B cell (primary cell): ENCODE measurements at regions not wholly inside any gene's neighbourhood (a gene's known extent, or its start where the extent isn't known, plus 50 kb on each side); places are given as distances from the start of the nearest gene placed in this dataset.
"Not testable (repeated sequence)": the region's sequence is repeated elsewhere in the genome, so short reads cannot be mapped to it uniquely, and the experiment has no call there.

Source experiments
- ATAC-seq: fragments of 200-7000 bp; cut with Tn5 transposase; one replicate; pipeline ENCODE4 v1.10.0; 2021; ENCODE audit warnings: low read depth, mild to moderate bottlenecking, moderate number of reproducible peaks, moderate library complexity
- CTCF ChIA-PET: fragments of 350-600 bp; sonication (Branson Sonifier 250); formaldehyde crosslinking; loops from one replicate; lab custom pipeline; 2021; ENCODE audit warnings: antibody characterized with exemption, inconsistent platforms; lab: Charles Lee
- POLR2A ChIA-PET: fragments of 350-600 bp; sonication (Branson Sonifier 250); formaldehyde crosslinking; loops from one replicate; lab custom pipeline; 2021; ENCODE audit warnings: antibody characterized with exemption; lab: Charles Lee
- DNase-seq: peaks from one replicate; pipeline ENCODE4 v3.0.0; 2013
- H2AFZ ChIP-seq: 2 replicates; pipeline ENCODE4 v1.6.1; 2012; ENCODE audit warnings: mild to moderate bottlenecking, low read depth, low read length; ENCODE audit not compliant: insufficient read depth, poor library complexity, severe bottlenecking
- H3K27ac ChIP-seq, 2 donors: 1 replicate in 1 of 2; 2 replicates in 1 of 2; pipeline ENCODE4 v1.5.1; 2012 to 2013; ENCODE audit warnings: low read length in 2 of 2, mild to moderate bottlenecking in 2 of 2, moderate library complexity in 1 of 2
- H3K27me3 ChIP-seq, 4 experiments: fragments of 200-600 bp in 1 of 4; sonication (generic) in 1 of 4; replicated peaks in 1 of 4; 1 replicate in 2 of 4; 2 replicates in 2 of 4; pipeline versions ENCODE4 v1.6.1 to v1.7.0; 2013 to 2016; ENCODE audit warnings: low read length in 3 of 4, mild to moderate bottlenecking in 2 of 4, mixed read lengths in 1 of 4, moderate library complexity in 1 of 4; ENCODE audit not compliant: insufficient read depth in 4 of 4, control insufficient read depth in 3 of 4; ENCODE audit errors: control extremely low read depth in 1 of 4
- H3K36me3 ChIP-seq, 2 experiments: replicated peaks in 1 of 2; 1 replicate in 1 of 2; 2 replicates in 1 of 2; pipeline versions ENCODE4 v1.6.1 to v1.7.1; 2013; ENCODE audit warnings: low read length in 1 of 2; ENCODE audit not compliant: insufficient read depth in 2 of 2, control insufficient read depth in 1 of 2; ENCODE audit errors: control extremely low read depth in 1 of 2, extremely low read depth in 1 of 2
- H3K4me1 ChIP-seq, 2 donors: fragments of 200-600 bp in 1 of 2; sonication (generic) in 1 of 2; 1 replicate in 1 of 2; 2 replicates in 1 of 2; pipeline versions ENCODE4 v1.5.1 to v1.6.1; 2013 to 2017; ENCODE audit warnings: low read length in 2 of 2; ENCODE audit not compliant: control insufficient read depth in 2 of 2, insufficient read depth in 2 of 2
- H3K4me2 ChIP-seq: replicated peaks from 2 replicates; pipeline ENCODE3; 2012; ENCODE audit warnings: mild to moderate bottlenecking, low read depth, low read length; ENCODE audit not compliant: poor library complexity, severe bottlenecking
- H3K4me3 ChIP-seq, 5 experiments: fragments of 200-600 bp in 1 of 5; sonication (generic) in 1 of 5; 1 replicate in 3 of 5; 2 replicates in 2 of 5; pipeline versions ENCODE4 v1.5.1 to v1.7.0; 2011 to 2016; ENCODE audit warnings: low read length in 4 of 5, mild to moderate bottlenecking in 4 of 5, low read depth in 2 of 5, control low read depth in 1 of 5, moderate library complexity in 1 of 5; ENCODE audit not compliant: insufficient read depth in 1 of 5; ENCODE audit errors: control extremely low read depth in 1 of 5, extremely low read depth in 1 of 5
- H3K79me2 ChIP-seq: fragments of 200-600 bp; sonication (generic); one replicate; pipeline ENCODE4 v1.6.0; 2016; ENCODE audit warnings: low read length; ENCODE audit not compliant: control insufficient read depth, insufficient read depth
- H3K9ac ChIP-seq: fragments of 200-600 bp; sonication (generic); 2 replicates; pipeline ENCODE4 v1.6.1; 2017; ENCODE audit warnings: mild to moderate bottlenecking, low read length, moderate library complexity
- H3K9me3 ChIP-seq, 3 donors: one replicate each; pipeline versions ENCODE4 v1.6.1 to v1.7.1; 2013; ENCODE audit warnings: low read length in 2 of 3; ENCODE audit not compliant: control insufficient read depth in 2 of 3, insufficient read depth in 1 of 3; ENCODE audit errors: control extremely low read depth in 1 of 3
- H4K20me1 ChIP-seq: 2 replicates; pipeline ENCODE4 v1.6.0; 2012; ENCODE audit warnings: mild to moderate bottlenecking, low read length; ENCODE audit not compliant: insufficient read depth, control insufficient read depth, poor library complexity, severe bottlenecking
- H3K27ac Mint-ChIP-seq: one replicate; pipeline ENCODE4 v1.8.0; 2021; ENCODE audit warnings: mixed read lengths
- H3K27me3 Mint-ChIP-seq: one replicate; pipeline ENCODE4 v1.8.0; 2021; ENCODE audit warnings: mixed read lengths
- H3K4me1 Mint-ChIP-seq: one replicate; pipeline ENCODE4 v1.8.0; 2021; ENCODE audit warnings: mixed read lengths
- H3K4me3 Mint-ChIP-seq: one replicate; pipeline ENCODE4 v1.8.0; 2021; ENCODE audit warnings: mixed read lengths
- H3K9me3 Mint-ChIP-seq: one replicate; pipeline ENCODE4 v1.8.0; 2022; ENCODE audit warnings: mixed read lengths; ENCODE audit not compliant: insufficient read depth
- EZH2 ChIP-seq: IDR thresholded peaks from 2 replicates; pipeline ENCODE4 v1.6.1; 2012; ENCODE audit warnings: borderline replicate concordance, low read depth, mild to moderate bottlenecking, moderate library complexity, low read length; ENCODE audit not compliant: insufficient read depth, poor library complexity, severe bottlenecking
- WGBS: methylation state at CpG from one replicate; pipeline ENCODE4 v1.1.5; 2013; ENCODE audit warnings: missing lambda C conversion rate; ENCODE audit not compliant: insufficient coverage; 5-methylcytosine and 5-hydroxymethylcytosine counted together
- intact Hi-C: fragments of 100-400 bp; cut with micrococcal nuclease; formaldehyde crosslinking; loops from one replicate; pipeline ENCODE4 v1.10.0; 2022
- TF ChIP-seq, protein P1 (sequence below): fragments of 200-600 bp; IDR thresholded peaks from one replicate; pipeline ENCODE4 v1.8.0; 2022; ENCODE audit warnings: antibody characterized with exemption, mild to moderate bottlenecking

- Mint-ChIP-seq H3K4me1 (no peaks in the 10 kb centered on the region), H3K4me3 (no peak overlapping the region), H3K9me3 (no peaks in the 10 kb centered on the region), H3K27me3 (peaks cover 4% of the 10 kb centered on the region), H3K27ac (no peak overlapping the region)
- H4K20me1 ChIP-seq = no peaks in the 10 kb centered on the region
- no CpG with 5 or more reads among the region's 1 CpG for WGBS
- intact Hi-C loops = no loop called here
- H3K9me3 ChIP-seq = no peaks in the 10 kb centered on the region
- no peaks in the 10 kb centered on the region for H3K79me2 ChIP-seq
- H3K27me3 ChIP-seq = no peaks in the 10 kb centered on the region
- no peaks in the 10 kb centered on the region for H3K4me1 ChIP-seq
- H3K4me2 ChIP-seq = no peak overlapping the region
- H3K4me3 ChIP-seq = no peak overlapping the region
- no peaks in the 10 kb centered on the region for H3K36me3 ChIP-seq
- no peak for ATAC-seq
- TF ChIP-seq EZH2 = no peak
- TF ChIP-seq, protein P1, sequence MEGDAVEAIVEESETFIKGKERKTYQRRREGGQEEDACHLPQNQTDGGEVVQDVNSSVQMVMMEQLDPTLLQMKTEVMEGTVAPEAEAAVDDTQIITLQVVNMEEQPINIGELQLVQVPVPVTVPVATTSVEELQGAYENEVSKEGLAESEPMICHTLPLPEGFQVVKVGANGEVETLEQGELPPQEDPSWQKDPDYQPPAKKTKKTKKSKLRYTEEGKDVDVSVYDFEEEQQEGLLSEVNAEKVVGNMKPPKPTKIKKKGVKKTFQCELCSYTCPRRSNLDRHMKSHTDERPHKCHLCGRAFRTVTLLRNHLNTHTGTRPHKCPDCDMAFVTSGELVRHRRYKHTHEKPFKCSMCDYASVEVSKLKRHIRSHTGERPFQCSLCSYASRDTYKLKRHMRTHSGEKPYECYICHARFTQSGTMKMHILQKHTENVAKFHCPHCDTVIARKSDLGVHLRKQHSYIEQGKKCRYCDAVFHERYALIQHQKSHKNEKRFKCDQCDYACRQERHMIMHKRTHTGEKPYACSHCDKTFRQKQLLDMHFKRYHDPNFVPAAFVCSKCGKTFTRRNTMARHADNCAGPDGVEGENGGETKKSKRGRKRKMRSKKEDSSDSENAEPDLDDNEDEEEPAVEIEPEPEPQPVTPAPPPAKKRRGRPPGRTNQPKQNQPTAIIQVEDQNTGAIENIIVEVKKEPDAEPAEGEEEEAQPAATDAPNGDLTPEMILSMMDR = no peak
- no peak overlapping the region for H2AFZ ChIP-seq
- H3K27ac ChIP-seq = no peak overlapping the region
- CTCF ChIA-PET = no interaction called here
- POLR2A ChIA-PET = no interaction called here
- no peak for DNase-seq
- no peak overlapping the region for H3K9ac ChIP-seq
Measured at GRCh38 chr1:65640046-65640445, 152.6 kb upstream of the PDE4B start.

DNA sequence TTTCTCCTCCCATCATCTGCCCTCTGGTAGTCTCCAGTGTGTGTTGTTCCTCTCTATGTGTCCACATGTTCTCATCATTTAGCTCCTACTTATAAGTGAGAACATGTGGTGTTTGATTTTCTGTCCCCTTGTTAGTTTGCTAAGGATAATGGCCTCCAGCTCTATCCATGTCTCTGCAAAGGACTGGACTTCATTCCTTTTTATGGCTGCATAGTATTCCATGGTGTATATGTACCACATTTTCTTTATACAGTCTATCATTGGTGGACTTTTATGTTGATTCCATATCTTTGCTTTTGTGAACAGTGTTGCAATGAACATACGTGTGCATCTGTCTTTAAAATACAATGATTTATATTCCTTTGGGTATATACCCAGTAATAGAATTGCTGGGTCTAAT, 143.5 kb upstream of the PDE4B start:
- H3K4me3 Mint-ChIP-seq, H3K4me2 ChIP-seq, POLR2A ChIA-PET, H3K9ac ChIP-seq, H3K36me3 ChIP-seq, ATAC-seq, H3K4me1 Mint-ChIP-seq, H3K27ac Mint-ChIP-seq, H3K4me1 ChIP-seq, H3K27ac ChIP-seq, H3K79me2 ChIP-seq, H3K27me3 Mint-ChIP-seq, H3K4me3 ChIP-seq, DNase-seq, H3K27me3 ChIP-seq, intact Hi-C loops, CTCF ChIA-PET, H3K9me3 Mint-ChIP-seq, H2AFZ ChIP-seq, H4K20me1 ChIP-seq: not testable (repeated sequence)
- peaks cover 0 to 10% (median 0%) of the 10 kb centered on the region in 3 donors for H3K9me3 ChIP-seq
- WGBS = no CpG with 5 or more reads among the region's 1 CpG
